ENCODE measurements at regions not wholly inside any gene's neighbourhood (a gene's known extent, or its start where the extent isn't known, plus 50 kb on each side); places are given as distances from the start of the nearest gene placed in this dataset.

DNA sequence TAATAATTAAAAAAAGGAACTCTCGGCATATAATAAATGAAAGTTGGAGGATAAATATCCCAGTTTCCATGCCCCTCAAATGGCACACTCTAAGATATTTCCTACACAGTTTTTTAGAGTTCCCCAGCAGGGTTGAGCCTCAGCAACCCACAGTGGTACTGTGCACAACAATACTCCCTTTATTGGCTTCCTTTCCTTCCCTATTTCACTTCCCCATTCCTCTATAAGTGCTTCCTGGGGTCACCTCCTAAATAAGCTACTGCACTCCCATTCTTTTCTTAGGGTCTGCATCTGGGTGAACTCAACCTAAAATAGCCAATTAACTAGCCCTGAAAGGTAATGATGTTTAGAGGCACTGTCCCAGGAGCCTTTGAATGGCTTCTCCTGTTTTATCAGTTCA, 76.4 kb upstream of the NHS start:
- H3K27me3 ChIP-seq (ENCODE audit: insufficient read depth, poor library complexity, severe bottlenecking): no peaks in the 10 kb centered on the region
- no peak overlapping the region for H3K4me3 ChIP-seq (replicated peaks; ENCODE audit: insufficient read depth, low read length)
- TF ChIP-seq, protein P1, sequence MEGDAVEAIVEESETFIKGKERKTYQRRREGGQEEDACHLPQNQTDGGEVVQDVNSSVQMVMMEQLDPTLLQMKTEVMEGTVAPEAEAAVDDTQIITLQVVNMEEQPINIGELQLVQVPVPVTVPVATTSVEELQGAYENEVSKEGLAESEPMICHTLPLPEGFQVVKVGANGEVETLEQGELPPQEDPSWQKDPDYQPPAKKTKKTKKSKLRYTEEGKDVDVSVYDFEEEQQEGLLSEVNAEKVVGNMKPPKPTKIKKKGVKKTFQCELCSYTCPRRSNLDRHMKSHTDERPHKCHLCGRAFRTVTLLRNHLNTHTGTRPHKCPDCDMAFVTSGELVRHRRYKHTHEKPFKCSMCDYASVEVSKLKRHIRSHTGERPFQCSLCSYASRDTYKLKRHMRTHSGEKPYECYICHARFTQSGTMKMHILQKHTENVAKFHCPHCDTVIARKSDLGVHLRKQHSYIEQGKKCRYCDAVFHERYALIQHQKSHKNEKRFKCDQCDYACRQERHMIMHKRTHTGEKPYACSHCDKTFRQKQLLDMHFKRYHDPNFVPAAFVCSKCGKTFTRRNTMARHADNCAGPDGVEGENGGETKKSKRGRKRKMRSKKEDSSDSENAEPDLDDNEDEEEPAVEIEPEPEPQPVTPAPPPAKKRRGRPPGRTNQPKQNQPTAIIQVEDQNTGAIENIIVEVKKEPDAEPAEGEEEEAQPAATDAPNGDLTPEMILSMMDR (IDR thresholded peaks at IDR 0.05; ENCODE audit: insufficient read depth, low read length): no peak
- peak; percentile 74 for TF ChIP-seq GABPA (IDR thresholded peaks at IDR 0.05; ENCODE audit: low read depth)
- TF ChIP-seq SPI1 (IDR thresholded peaks at IDR 0.05; ENCODE audit: borderline replicate concordance, low read depth): peak; percentile 62; the same call in 1 of the 2 replicates
- DNase-seq (ENCODE audit: low read depth in 1 of 2, low spot score in 1 of 2): no peak
- H3K27ac ChIP-seq (replicated peaks): no peak overlapping the region

DNA sequence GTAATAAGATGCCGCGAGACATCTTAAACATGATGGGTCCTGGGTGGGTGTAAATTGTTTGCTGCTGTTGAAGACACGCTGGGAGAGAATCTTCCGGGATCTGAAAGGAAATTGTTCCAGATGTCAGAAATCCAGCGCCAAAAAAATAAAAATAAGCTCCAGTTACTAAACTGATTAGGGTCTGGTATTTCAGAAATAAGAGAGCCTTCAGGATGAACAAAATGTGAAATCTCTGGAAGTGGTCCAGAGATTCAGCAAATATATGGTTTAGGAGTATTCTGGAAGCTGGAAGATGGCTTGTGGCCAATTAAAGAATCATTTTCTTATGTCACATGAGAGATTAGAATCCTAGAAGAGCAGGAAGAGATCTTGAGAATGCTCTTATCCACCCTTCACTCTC, 75.8 kb upstream of the NHS start:
- Histone ChIP-seq H3K27ac (replicated peaks) (no peak overlapping the region), H3K4me3 (replicated peaks; ENCODE audit: insufficient read depth, low read length) (no peak overlapping the region), H3K27me3 (ENCODE audit: insufficient read depth, poor library complexity, severe bottlenecking) (no peaks in the 10 kb centered on the region)
- TF ChIP-seq POLR2AphosphoS5 (IDR thresholded peaks at IDR 0.05; ENCODE audit: low read depth) (no peak), SPI1 (IDR thresholded peaks at IDR 0.05; ENCODE audit: borderline replicate concordance, low read depth) (no peak), GABPA (IDR thresholded peaks at IDR 0.05; ENCODE audit: low read depth) (no peak)
- TF ChIP-seq, protein P2, sequence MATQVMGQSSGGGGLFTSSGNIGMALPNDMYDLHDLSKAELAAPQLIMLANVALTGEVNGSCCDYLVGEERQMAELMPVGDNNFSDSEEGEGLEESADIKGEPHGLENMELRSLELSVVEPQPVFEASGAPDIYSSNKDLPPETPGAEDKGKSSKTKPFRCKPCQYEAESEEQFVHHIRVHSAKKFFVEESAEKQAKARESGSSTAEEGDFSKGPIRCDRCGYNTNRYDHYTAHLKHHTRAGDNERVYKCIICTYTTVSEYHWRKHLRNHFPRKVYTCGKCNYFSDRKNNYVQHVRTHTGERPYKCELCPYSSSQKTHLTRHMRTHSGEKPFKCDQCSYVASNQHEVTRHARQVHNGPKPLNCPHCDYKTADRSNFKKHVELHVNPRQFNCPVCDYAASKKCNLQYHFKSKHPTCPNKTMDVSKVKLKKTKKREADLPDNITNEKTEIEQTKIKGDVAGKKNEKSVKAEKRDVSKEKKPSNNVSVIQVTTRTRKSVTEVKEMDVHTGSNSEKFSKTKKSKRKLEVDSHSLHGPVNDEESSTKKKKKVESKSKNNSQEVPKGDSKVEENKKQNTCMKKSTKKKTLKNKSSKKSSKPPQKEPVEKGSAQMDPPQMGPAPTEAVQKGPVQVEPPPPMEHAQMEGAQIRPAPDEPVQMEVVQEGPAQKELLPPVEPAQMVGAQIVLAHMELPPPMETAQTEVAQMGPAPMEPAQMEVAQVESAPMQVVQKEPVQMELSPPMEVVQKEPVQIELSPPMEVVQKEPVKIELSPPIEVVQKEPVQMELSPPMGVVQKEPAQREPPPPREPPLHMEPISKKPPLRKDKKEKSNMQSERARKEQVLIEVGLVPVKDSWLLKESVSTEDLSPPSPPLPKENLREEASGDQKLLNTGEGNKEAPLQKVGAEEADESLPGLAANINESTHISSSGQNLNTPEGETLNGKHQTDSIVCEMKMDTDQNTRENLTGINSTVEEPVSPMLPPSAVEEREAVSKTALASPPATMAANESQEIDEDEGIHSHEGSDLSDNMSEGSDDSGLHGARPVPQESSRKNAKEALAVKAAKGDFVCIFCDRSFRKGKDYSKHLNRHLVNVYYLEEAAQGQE (IDR thresholded peaks at IDR 0.05; ENCODE audit: insufficient replicate concordance, low read depth): no peak
- TF ChIP-seq, protein P1 (IDR thresholded peaks at IDR 0.05; ENCODE audit: insufficient read depth, low read length): no peak
- no peak for DNase-seq (ENCODE audit: low read depth in 1 of 2, low spot score in 1 of 2)

DNA sequence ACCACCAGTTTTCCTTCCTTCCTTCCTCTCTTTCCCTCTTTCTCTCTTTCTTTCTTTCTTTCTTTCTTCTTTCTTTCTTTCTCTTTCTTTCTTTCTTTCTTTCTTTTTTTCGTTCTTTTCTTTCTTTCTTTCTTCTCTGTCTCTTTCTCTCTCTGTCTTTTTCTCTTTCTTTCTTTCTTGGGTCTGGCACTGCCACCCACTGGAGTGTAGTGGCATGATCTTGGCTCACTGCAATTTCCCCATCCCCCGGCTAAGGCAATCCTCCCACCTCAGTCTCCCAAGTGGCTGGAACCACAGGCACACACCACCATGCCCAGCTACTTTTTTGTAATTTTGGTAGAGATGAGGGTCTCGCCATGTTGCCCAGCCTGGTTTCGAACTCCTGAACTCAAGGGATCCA, 51.6 kb upstream of the NHS start:
- no peak overlapping the region for H3K4me3 ChIP-seq (replicated peaks; ENCODE audit: insufficient read depth, low read length)
- H3K27me3 ChIP-seq (ENCODE audit: insufficient read depth, poor library complexity, severe bottlenecking): no peaks in the 10 kb centered on the region
- TF ChIP-seq, protein P2 (IDR thresholded peaks at IDR 0.05; ENCODE audit: insufficient replicate concordance, low read depth): no peak
- TF ChIP-seq SPI1 (IDR thresholded peaks at IDR 0.05; ENCODE audit: borderline replicate concordance, low read depth) (no peak), POLR2AphosphoS5 (IDR thresholded peaks at IDR 0.05; ENCODE audit: low read depth) (no peak), GABPA (IDR thresholded peaks at IDR 0.05; ENCODE audit: low read depth) (no peak)
- TF ChIP-seq, protein P1 (IDR thresholded peaks at IDR 0.05; ENCODE audit: insufficient read depth, low read length): no peak
- H3K27ac ChIP-seq (replicated peaks): no peak overlapping the region
- DNase-seq (ENCODE audit: low read depth in 1 of 2, low spot score in 1 of 2): no peak

All from HL-60 (cell line).